ENCODE measurements at regions not wholly inside any gene's neighbourhood (a gene's known extent, or its start where the extent isn't known, plus 50 kb on each side); places are given as distances from the start of the nearest gene placed in this dataset.

DNA sequence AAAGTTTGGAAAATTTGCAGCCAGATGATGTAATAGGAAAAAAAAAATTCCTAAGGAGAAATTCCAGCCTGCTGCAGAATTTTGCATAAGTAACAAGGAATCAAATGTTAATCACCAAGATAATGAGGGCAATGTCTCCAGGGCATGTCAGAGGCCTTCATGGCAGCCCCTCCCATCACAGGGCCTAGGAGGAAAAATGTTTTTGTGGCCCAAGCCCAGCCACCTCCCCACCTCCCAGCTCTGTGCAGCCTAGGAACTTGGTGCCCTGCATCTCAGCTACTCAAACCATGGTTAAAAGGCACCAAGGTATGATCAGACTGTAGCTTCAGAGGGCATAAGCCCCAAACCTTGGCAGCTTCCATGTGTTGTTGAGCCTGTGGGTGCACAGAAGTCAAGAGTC is 704.7 kb upstream of the ROBO1 start:
- TF ChIP-seq, protein P1, sequence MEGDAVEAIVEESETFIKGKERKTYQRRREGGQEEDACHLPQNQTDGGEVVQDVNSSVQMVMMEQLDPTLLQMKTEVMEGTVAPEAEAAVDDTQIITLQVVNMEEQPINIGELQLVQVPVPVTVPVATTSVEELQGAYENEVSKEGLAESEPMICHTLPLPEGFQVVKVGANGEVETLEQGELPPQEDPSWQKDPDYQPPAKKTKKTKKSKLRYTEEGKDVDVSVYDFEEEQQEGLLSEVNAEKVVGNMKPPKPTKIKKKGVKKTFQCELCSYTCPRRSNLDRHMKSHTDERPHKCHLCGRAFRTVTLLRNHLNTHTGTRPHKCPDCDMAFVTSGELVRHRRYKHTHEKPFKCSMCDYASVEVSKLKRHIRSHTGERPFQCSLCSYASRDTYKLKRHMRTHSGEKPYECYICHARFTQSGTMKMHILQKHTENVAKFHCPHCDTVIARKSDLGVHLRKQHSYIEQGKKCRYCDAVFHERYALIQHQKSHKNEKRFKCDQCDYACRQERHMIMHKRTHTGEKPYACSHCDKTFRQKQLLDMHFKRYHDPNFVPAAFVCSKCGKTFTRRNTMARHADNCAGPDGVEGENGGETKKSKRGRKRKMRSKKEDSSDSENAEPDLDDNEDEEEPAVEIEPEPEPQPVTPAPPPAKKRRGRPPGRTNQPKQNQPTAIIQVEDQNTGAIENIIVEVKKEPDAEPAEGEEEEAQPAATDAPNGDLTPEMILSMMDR (IDR thresholded peaks at IDR 0.05), result no peak
- no peak for TF ChIP-seq ZFX (IDR thresholded peaks at IDR 0.05; ENCODE audit: borderline replicate concordance)

Data from 22Rv1 (cell line).